Fibroblast of the conjunctiva (primary cell): ENCODE measurements at regions not wholly inside any gene's neighbourhood (a gene's known extent, or its start where the extent isn't known, plus 50 kb on each side); places are given as distances from the start of the nearest gene placed in this dataset.
"Not testable (repeated sequence)": the region's sequence is repeated elsewhere in the genome, so short reads cannot be mapped to it uniquely, and the experiment has no call there.

Experiments
- DNase-seq: peaks from one replicate; pipeline ENCODE4 v3.0.0-alpha.2; 2010; ENCODE audit warnings: low read depth

GRCh38 chr4:186775902-186776301 is 52.2 kb upstream of the FAT1 start:
- DNase-seq: no peak

GRCh38 chr4:186778134-186778533 is 54.5 kb upstream of the FAT1 start:
- DNase-seq: no peak

GRCh38 chr4:186780291-186781031 is 56.8 kb upstream of the FAT1 start:
- no peak for DNase-seq

GRCh38 chr4:186781032-186781917 is 57.6 kb upstream of the FAT1 start:
- DNase-seq: no peak

GRCh38 chr4:186782302-186782701 is 58.6 kb upstream of the FAT1 start:
- no peak for DNase-seq

- DNase-seq: no peak
Observed at GRCh38 chr4:186787536-186787935, 63.9 kb upstream of the FAT1 start.

GRCh38 chr4:186789651-186790050 is 66.0 kb upstream of the FAT1 start:
- no peak for DNase-seq

- no peak for DNase-seq
Observed at GRCh38 chr4:186790630-186791029, 67.0 kb upstream of the FAT1 start.

- peak; percentile 31 for DNase-seq
Observed at GRCh38 chr4:186792728-186793366, 69.2 kb upstream of the FAT1 start.

- no peak for DNase-seq
Observed at GRCh38 chr4:186798951-186799659, 75.4 kb upstream of the FAT1 start.

- DNase-seq: no peak
Observed at GRCh38 chr4:186805020-186805820, 81.6 kb upstream of the FAT1 start.

GRCh38 chr4:186805917-186806316 is 82.3 kb upstream of the FAT1 start:
- DNase-seq: not testable (repeated sequence)

GRCh38 chr4:186806679-186807421 is 83.2 kb upstream of the FAT1 start:
- no peak for DNase-seq

- no peak for DNase-seq
Observed at GRCh38 chr4:186807808-186808629, 84.4 kb upstream of the FAT1 start.

- DNase-seq: peak; percentile 21
Observed at GRCh38 chr4:186808630-186809018, 85.0 kb upstream of the FAT1 start.

GRCh38 chr4:186809070-186809469 is 85.4 kb upstream of the FAT1 start:
- DNase-seq: no peak

GRCh38 chr4:186810613-186811150 is 87.0 kb upstream of the FAT1 start:
- no peak for DNase-seq

GRCh38 chr4:186812592-186812991 is 88.9 kb upstream of the FAT1 start:
- no peak for DNase-seq

GRCh38 chr4:186813377-186814068 is 89.9 kb upstream of the FAT1 start:
- DNase-seq: no peak
